Activated CD4-positive, alpha-beta T cell treated with anti-CD3 and anti-CD28 coated beads for 36 hours (primary cell): ENCODE measurements at regions not wholly inside any gene's neighbourhood (a gene's known extent, or its start where the extent isn't known, plus 50 kb on each side); places are given as distances from the start of the nearest gene placed in this dataset.

Source experiments
- ATAC-seq: fragments of 200-7000 bp; cut with Tn5 transposase; one replicate; pipeline ENCODE4 v1.10.0; 2021; ENCODE audit warnings: mild to moderate bottlenecking, moderate library complexity
- CTCF ChIA-PET: fragments of 350-600 bp; sonication (Branson Sonifier 250); formaldehyde crosslinking; loops from one replicate; lab custom pipeline; 2021; ENCODE audit warnings: antibody characterized with exemption; lab: Charles Lee
- POLR2A ChIA-PET: fragments of 350-600 bp; sonication (Branson Sonifier 250); formaldehyde crosslinking; loops from one replicate; lab custom pipeline; 2021; ENCODE audit warnings: antibody characterized with exemption, inconsistent platforms; lab: Charles Lee
- DNase-seq: peaks from one replicate; pipeline ENCODE4 v3.0.0-alpha.2; 2020
- H3K27ac Mint-ChIP-seq: one replicate; pipeline ENCODE4 v1.8.0; 2021; ENCODE audit warnings: mixed read lengths
- H3K27me3 Mint-ChIP-seq: one replicate; pipeline ENCODE4 v1.8.0; 2021; ENCODE audit warnings: mixed read lengths
- H3K36me3 Mint-ChIP-seq: one replicate; pipeline ENCODE4 v1.8.0; 2021; ENCODE audit warnings: low read depth, mixed read lengths
- H3K4me1 Mint-ChIP-seq: one replicate; pipeline ENCODE4 v1.8.0; 2021; ENCODE audit warnings: mixed read lengths
- H3K4me3 Mint-ChIP-seq: one replicate; pipeline ENCODE4 v1.8.0; 2021; ENCODE audit warnings: mild to moderate bottlenecking, moderate library complexity, mixed read lengths
- H3K9me3 Mint-ChIP-seq: one replicate; pipeline ENCODE4 v1.8.0; 2021; ENCODE audit warnings: low read depth, mixed read lengths
- intact Hi-C, 2 experiments: fragments of 100-400 bp; cut with DNase I in 1 of 2; cut with micrococcal nuclease in 1 of 2; formaldehyde crosslinking; loops; one replicate each; pipeline versions ENCODE4 v1.14.2 to v1.15.1; 2022 to 2024; cut with DNase I, micrococcal nuclease

- ATAC-seq (no peak), DNase-seq (no peak)
- intact Hi-C loops = no loop called here
- Mint-ChIP-seq H3K27ac (no peak overlapping the region), H3K36me3 (no peaks in the 10 kb centered on the region), H3K4me3 (no peak overlapping the region), H3K27me3 (no peaks in the 10 kb centered on the region), H3K9me3 (no peaks in the 10 kb centered on the region), H3K4me1 (peaks cover 34% of the 10 kb centered on the region)
- CTCF ChIA-PET = interaction anchor here (0.7 kb wide), 1 partner anchor 319 kb away, joined by 4 read pairs; no protein-coding TSS in a partner anchor
- POLR2A ChIA-PET = interaction anchor here (0.5 kb wide), 1 partner anchor 104 kb away, joined by 3 read pairs; no protein-coding TSS in a partner anchor
Observed at GRCh38 chr2:136062066-136062837, 55.7 kb downstream of the CXCR4 start.

GRCh38 chr2:136060416-136060815 lies 57.5 kb downstream of the CXCR4 start:
- Mint-ChIP-seq H3K4me1 (peaks cover 43% of the 10 kb centered on the region), H3K27ac (no peak overlapping the region), H3K9me3 (no peaks in the 10 kb centered on the region), H3K27me3 (no peaks in the 10 kb centered on the region), H3K4me3 (no peak overlapping the region), H3K36me3 (no peaks in the 10 kb centered on the region)
- POLR2A ChIA-PET = no interaction called here
- CTCF ChIA-PET = no interaction called here
- ATAC-seq (no peak), DNase-seq (no peak)
- intact Hi-C loops = no loop called here

GRCh38 chr2:136059036-136059472 lies 58.9 kb downstream of the CXCR4 start:
- no peak for DNase-seq
- ATAC-seq = no peak
- H3K4me3 Mint-ChIP-seq = no peak overlapping the region
- H3K4me1 Mint-ChIP-seq = peaks cover 49% of the 10 kb centered on the region
- no peak overlapping the region for H3K27ac Mint-ChIP-seq
- H3K9me3 Mint-ChIP-seq = peaks cover 2% of the 10 kb centered on the region
- intact Hi-C loops = loop anchor here in 1 of 2 experiments (5.0 to 10.0 kb wide), 3 partner anchors 147 to 253 kb away; no protein-coding TSS in a partner anchor
- no peaks in the 10 kb centered on the region for H3K27me3 Mint-ChIP-seq
- POLR2A ChIA-PET = interaction anchor here (1.1 to 1.7 kb wide), 2 partner anchors 9 to 323 kb away, joined by 4 to 5 read pairs; no protein-coding TSS in a partner anchor
- CTCF ChIA-PET = interaction anchor here (0.7 to 1.3 kb wide), 4 partner anchors 10 to 144 kb away, joined by 3 to 5 read pairs (median 4); no protein-coding TSS in a partner anchor
- no peaks in the 10 kb centered on the region for H3K36me3 Mint-ChIP-seq

GRCh38 chr2:136058262-136058661 lies 59.7 kb downstream of the CXCR4 start:
- Mint-ChIP-seq H3K36me3 (no peaks in the 10 kb centered on the region), H3K9me3 (peaks cover 2% of the 10 kb centered on the region), H3K27ac (no peak overlapping the region), H3K27me3 (no peaks in the 10 kb centered on the region), H3K4me3 (no peak overlapping the region), H3K4me1 (peaks cover 51% of the 10 kb centered on the region)
- intact Hi-C loops = loop anchor here in 1 of 2 experiments (5.0 to 10.0 kb wide), 3 partner anchors 146 to 254 kb away; no protein-coding TSS in a partner anchor
- DNase-seq = no peak
- ChIA-PET POLR2A (interaction anchor here (1.7 kb wide), 1 partner anchor 324 kb away, joined by 4 read pairs; no protein-coding TSS in a partner anchor), CTCF (interaction anchor here (0.7 to 1.5 kb wide), 4 partner anchors 15 to 226 kb away, joined by 3 to 5 read pairs (median 3); no protein-coding TSS in a partner anchor)
- ATAC-seq = no peak

GRCh38 chr2:136057802-136058140 lies 60.2 kb downstream of the CXCR4 start:
- ATAC-seq (no peak), DNase-seq (no peak)
- ChIA-PET CTCF (interaction anchor here (0.8 to 1.8 kb wide), 7 partner anchors 22 to 326 kb away, joined by 3 to 13 read pairs (median 3); partner anchors contain the start of gene DARS1), POLR2A (interaction anchor here (0.7 to 2.1 kb wide), 4 partner anchors 72 to 325 kb away, joined by 3 to 9 read pairs (median 6); partner anchors contain the start of gene DARS1)
- Mint-ChIP-seq H3K9me3 (peaks cover 2% of the 10 kb centered on the region), H3K36me3 (no peaks in the 10 kb centered on the region), H3K27me3 (no peaks in the 10 kb centered on the region), H3K27ac (peak overlapping the region; percentile 91), H3K4me1 (peaks cover 54% of the 10 kb centered on the region), H3K4me3 (no peak overlapping the region)
- intact Hi-C loops = loop anchor here (1.0 to 10.0 kb wide), 14 partner anchors 49 to 325 kb away; partner anchors contain the start of gene DARS1 (in 1 of the 2)

GRCh38 chr2:136057023-136057801 lies 60.7 kb downstream of the CXCR4 start:
- CTCF ChIA-PET = interaction anchor here (0.7 to 1.8 kb wide), 10 partner anchors 22 to 532 kb away, joined by 3 to 13 read pairs (median 3); partner anchors contain the start of gene DARS1
- peak; percentile 57 for DNase-seq
- POLR2A ChIA-PET = interaction anchor here (0.6 to 2.1 kb wide), 8 partner anchors 70 to 325 kb away, joined by 3 to 9 read pairs (median 5); partner anchors contain the start of gene DARS1
- H3K36me3 Mint-ChIP-seq = no peaks in the 10 kb centered on the region
- peaks cover 2% of the 10 kb centered on the region for H3K9me3 Mint-ChIP-seq
- intact Hi-C loops = loop anchor here (1.0 to 10.0 kb wide), 14 partner anchors 48 to 326 kb away; partner anchors contain the start of gene DARS1 (in 1 of the 2)
- ATAC-seq = peak; percentile 83
- no peaks in the 10 kb centered on the region for H3K27me3 Mint-ChIP-seq
- peak overlapping the region; percentile 91 for H3K27ac Mint-ChIP-seq
- H3K4me3 Mint-ChIP-seq = peak overlapping the region; percentile 18
- H3K4me1 Mint-ChIP-seq = peaks cover 56% of the 10 kb centered on the region

- peak overlapping the region; percentile 89 for H3K27ac Mint-ChIP-seq
- ATAC-seq (peak; percentile 29), DNase-seq (peak; percentile 26)
- H3K36me3 Mint-ChIP-seq = no peaks in the 10 kb centered on the region
- H3K4me1 Mint-ChIP-seq = peaks cover 66% of the 10 kb centered on the region
- no peaks in the 10 kb centered on the region for H3K27me3 Mint-ChIP-seq
- intact Hi-C loops = loop anchor here (1.0 to 10.0 kb wide), 9 partner anchors 47 to 327 kb away; partner anchors contain the start of gene DARS1 (in 1 of the 2)
- POLR2A ChIA-PET = interaction anchor here (0.6 to 2.1 kb wide), 8 partner anchors 41 to 326 kb away, joined by 3 to 9 read pairs (median 5); partner anchors contain the start of gene DARS1
- H3K9me3 Mint-ChIP-seq = peaks cover 2% of the 10 kb centered on the region
- CTCF ChIA-PET = interaction anchor here (0.7 to 1.8 kb wide), 7 partner anchors 9 to 531 kb away, joined by 3 to 13 read pairs (median 4); no protein-coding TSS in a partner anchor
- H3K4me3 Mint-ChIP-seq = no peak overlapping the region
Observed at GRCh38 chr2:136055929-136056688, 61.8 kb downstream of the CXCR4 start.

- peaks cover 78% of the 10 kb centered on the region for H3K4me1 Mint-ChIP-seq
- ATAC-seq (no peak), DNase-seq (no peak)
- intact Hi-C loops = loop anchor here in 1 of 2 experiments (5.0 to 10.0 kb wide), 5 partner anchors 48 to 272 kb away; no protein-coding TSS in a partner anchor
- H3K9me3 Mint-ChIP-seq = peaks cover 2% of the 10 kb centered on the region
- ChIA-PET POLR2A (no interaction called here), CTCF (interaction anchor here (0.7 to 1.0 kb wide), 2 partner anchors 13 to 369 kb away, joined by 3 read pairs; no protein-coding TSS in a partner anchor)
- no peaks in the 10 kb centered on the region for H3K27me3 Mint-ChIP-seq
- no peaks in the 10 kb centered on the region for H3K36me3 Mint-ChIP-seq
- H3K27ac Mint-ChIP-seq = peak overlapping the region; percentile 40
- H3K4me3 Mint-ChIP-seq = no peak overlapping the region
Observed at GRCh38 chr2:136054856-136055255, 63.1 kb downstream of the CXCR4 start.

GRCh38 chr2:136052369-136053362 lies 65.3 kb downstream of the CXCR4 start:
- Mint-ChIP-seq H3K27ac (peak overlapping the region; percentile 91), H3K4me3 (no peak overlapping the region), H3K9me3 (peaks cover 2% of the 10 kb centered on the region), H3K27me3 (no peaks in the 10 kb centered on the region), H3K4me1 (peaks cover 79% of the 10 kb centered on the region), H3K36me3 (no peaks in the 10 kb centered on the region)
- intact Hi-C loops = loop anchor here in 1 of 2 experiments (5.0 to 10.0 kb wide), 3 partner anchors 45 to 275 kb away; no protein-coding TSS in a partner anchor
- CTCF ChIA-PET = interaction anchor here (0.5 to 1.4 kb wide), 7 partner anchors 25 to 328 kb away, joined by 3 to 4 read pairs (median 3); no protein-coding TSS in a partner anchor
- POLR2A ChIA-PET = interaction anchor here (0.6 to 1.5 kb wide), 5 partner anchors 27 to 330 kb away, joined by 3 to 17 read pairs (median 3); partner anchors contain the start of gene DARS1
- ATAC-seq = peak; percentile 21
- peak; percentile 20 for DNase-seq
